PC-3 (cell line): ENCODE measurements at regions not wholly inside any gene's neighbourhood (a gene's known extent, or its start where the extent isn't known, plus 50 kb on each side); places are given as distances from the start of the nearest gene placed in this dataset.

Experiments used
- ATAC-seq: fragments of 200-7000 bp; cut with Tn5 transposase; 2 replicates; pipeline ENCODE4 v1.9.1; 2020; ENCODE audit warnings: mild to moderate bottlenecking, moderate library complexity
- BruUV-seq: library from RNA; stranded (reverse); fragments of 400-500 nt; replicated peaks from 2 replicates; lab custom pipeline; 2021; lab: Mats Ljungman, UMichigan
- CTCF ChIA-PET: fragments of 300-600 bp; sonication (Branson Sonifier 250); formaldehyde crosslinking; loops from one replicate; lab custom pipeline; 2022; ENCODE audit warnings: antibody characterized with exemption; lab: Charles Lee
- POLR2A ChIA-PET: fragments of 300-600 bp; sonication (Branson Sonifier 250); formaldehyde crosslinking; loops from one replicate; lab custom pipeline; 2022; ENCODE audit warnings: antibody characterized with exemption; ENCODE audit not compliant: unreplicated experiment; lab: Charles Lee
- DNase-seq: peaks from one replicate; pipeline ENCODE4 v3.0.0-alpha.2; 2015
- H2AFZ ChIP-seq: fragments of 300-600 bp; sonication (generic); 2 replicates; pipeline ENCODE4 v1.6.0; 2016; ENCODE audit warnings: antibody characterized with exemption, low read length
- H3F3A ChIP-seq: fragments of 300-600 bp; sonication (generic); one replicate; pipeline ENCODE4 v1.6.0; 2017; ENCODE audit warnings: antibody characterized with exemption, low read length, control low read depth, mild to moderate bottlenecking; ENCODE audit not compliant: unreplicated experiment
- H3K27ac ChIP-seq: fragments of 300-600 bp; sonication (generic); 2 replicates; pipeline ENCODE4 v1.5.1; 2016; ENCODE audit warnings: mild to moderate bottlenecking, low read length
- H3K27me3 ChIP-seq: fragments of 300-600 bp; sonication (generic); 2 replicates; pipeline ENCODE4 v1.6.1; 2016; ENCODE audit warnings: low read length, mixed read lengths
- H3K36me3 ChIP-seq: fragments of 300-600 bp; sonication (generic); 2 replicates; pipeline ENCODE4 v1.6.1; 2016; ENCODE audit warnings: low read depth, mixed run types, low read length, mixed read lengths
- H3K4me1 ChIP-seq: fragments of 300-600 bp; sonication (generic); 2 replicates; pipeline ENCODE4 v1.5.1; 2016; ENCODE audit warnings: low read length; ENCODE audit not compliant: insufficient read depth
- H3K4me2 ChIP-seq: fragments of 300-600 bp; sonication (generic); 2 replicates; pipeline ENCODE4 v1.6.0; 2016; ENCODE audit warnings: low read length
- H3K4me3 ChIP-seq: fragments of 300-600 bp; sonication (generic); 2 replicates; pipeline ENCODE4 v1.5.1; 2016; ENCODE audit warnings: mild to moderate bottlenecking, low read length, mixed read lengths
- H3K79me2 ChIP-seq: fragments of 300-600 bp; sonication (generic); 2 replicates; pipeline ENCODE4 v1.6.1; 2017; ENCODE audit warnings: low read length, mixed read lengths
- H3K9ac ChIP-seq: fragments of 300-600 bp; sonication (generic); 2 replicates; pipeline ENCODE4 v1.6.0; 2016; ENCODE audit warnings: mild to moderate bottlenecking, low read length
- H3K9me2 ChIP-seq: fragments of 300-600 bp; sonication (generic); replicated peaks from 2 replicates; pipeline ENCODE4 v1.6.1; 2016; ENCODE audit warnings: mixed run types, low read length, mixed read lengths
- H3K9me3 ChIP-seq: fragments of 300-600 bp; sonication (generic); 2 replicates; pipeline ENCODE4 v1.6.1; 2016; ENCODE audit warnings: low read length, mixed read lengths
- H4K20me1 ChIP-seq: fragments of 300-600 bp; sonication (generic); 2 replicates; pipeline ENCODE4 v1.6.1; 2016; ENCODE audit warnings: low read length, mixed read lengths
- CTCF ChIP-seq: fragments of 300-600 bp; sonication (generic); conservative IDR thresholded peaks from 2 replicates; pipeline ENCODE4 v1.5.1; 2017; ENCODE audit warnings: antibody characterized with exemption, low read depth, mild to moderate bottlenecking, low read length
- EZH2 ChIP-seq: fragments of 300-600 bp; sonication (generic); IDR thresholded peaks from one replicate; pipeline ENCODE4 v1.6.1; 2017; ENCODE audit warnings: antibody characterized with exemption, mild to moderate bottlenecking, low read length; ENCODE audit not compliant: unreplicated experiment
- EZH2phosphoT487 ChIP-seq: fragments of 300-600 bp; sonication (generic); IDR thresholded peaks from 2 replicates; pipeline ENCODE4 v1.6.1; 2018; ENCODE audit warnings: mild to moderate bottlenecking, antibody characterized with exemption, low read length, borderline replicate concordance
- intact Hi-C: fragments of 100-400 bp; cut with micrococcal nuclease; formaldehyde crosslinking; loops from 2 replicates; pipeline ENCODE4 v1.9.0; 2023

- H3K9me3 ChIP-seq: no peaks in the 10 kb centered on the region
- H3K36me3 ChIP-seq: no peaks in the 10 kb centered on the region
- no peaks in the 10 kb centered on the region for H4K20me1 ChIP-seq
- intact Hi-C loops: no loop called here
- no peak for TF ChIP-seq EZH2phosphoT487
- no peak for TF ChIP-seq CTCF
- no peak for TF ChIP-seq EZH2
- no peaks in the 10 kb centered on the region for H3K27me3 ChIP-seq
- H3K9ac ChIP-seq: no peak overlapping the region
- H2AFZ ChIP-seq: no peak overlapping the region
- no peak overlapping the region for H3K4me2 ChIP-seq
- H3K9me2 ChIP-seq: no peaks in the 10 kb centered on the region; the same call in 1 of the 2 replicates
- no TSS peak for BruUV-seq
- no peak overlapping the region for H3K27ac ChIP-seq
- CTCF ChIA-PET: no interaction called here
- no peak for ATAC-seq
- no peak for DNase-seq
- H3K4me1 ChIP-seq: no peaks in the 10 kb centered on the region
- no peaks in the 10 kb centered on the region for H3K79me2 ChIP-seq
- no peaks in the 10 kb centered on the region for H3F3A ChIP-seq
- H3K4me3 ChIP-seq: no peak overlapping the region
- POLR2A ChIA-PET: no interaction called here
Observed at GRCh38 chr15:35863655-35864054, 317.7 kb upstream of the DPH6 start.

GRCh38 chr15:35867356-35867755, 321.4 kb upstream of the DPH6 start:
- Histone ChIP-seq H3K27ac (no peak overlapping the region), H4K20me1 (no peaks in the 10 kb centered on the region), H3K36me3 (no peaks in the 10 kb centered on the region), H3K4me1 (peaks cover 7% of the 10 kb centered on the region; the same call in 1 of the 2 replicates), H2AFZ (no peak overlapping the region), H3K9ac (no peak overlapping the region), H3K9me3 (no peaks in the 10 kb centered on the region), H3K4me3 (no peak overlapping the region), H3K79me2 (no peaks in the 10 kb centered on the region), H3F3A (no peaks in the 10 kb centered on the region), H3K27me3 (no peaks in the 10 kb centered on the region), H3K4me2 (no peak overlapping the region), H3K9me2 (no peaks in the 10 kb centered on the region; the same call in 1 of the 2 replicates)
- CTCF ChIA-PET: no interaction called here
- DNase-seq (no peak), ATAC-seq (no peak)
- intact Hi-C loops: no loop called here
- POLR2A ChIA-PET: no interaction called here
- no peak for TF ChIP-seq EZH2phosphoT487
- TF ChIP-seq EZH2: no peak
- TF ChIP-seq CTCF: no peak
- BruUV-seq: no TSS peak

GRCh38 chr15:35871282-35871681, 325.3 kb upstream of the DPH6 start:
- CTCF ChIA-PET: no interaction called here

More at GRCh38 chr15:35871282-35871681, 325.3 kb upstream of the DPH6 start:
- H4K20me1 ChIP-seq: no peaks in the 10 kb centered on the region
- no peaks in the 10 kb centered on the region for H3K9me3 ChIP-seq
- H3F3A ChIP-seq: no peaks in the 10 kb centered on the region
- no peak overlapping the region for H3K4me3 ChIP-seq
- intact Hi-C loops: no loop called here
- no peak overlapping the region for H2AFZ ChIP-seq
- H3K27me3 ChIP-seq: no peaks in the 10 kb centered on the region
- no peaks in the 10 kb centered on the region for H3K9me2 ChIP-seq
- H3K27ac ChIP-seq: no peak overlapping the region
- H3K4me1 ChIP-seq: peaks cover 18% of the 10 kb centered on the region
- POLR2A ChIA-PET: no interaction called here
- TF ChIP-seq EZH2 (no peak), EZH2phosphoT487 (no peak), CTCF (no peak)
- ATAC-seq (no peak), DNase-seq (peak; percentile 26)
- no peak overlapping the region for H3K9ac ChIP-seq
- no peaks in the 10 kb centered on the region for H3K79me2 ChIP-seq
- BruUV-seq: no TSS peak
- H3K36me3 ChIP-seq: no peaks in the 10 kb centered on the region
- no peak overlapping the region for H3K4me2 ChIP-seq
